ENCODE measurements at regions not wholly inside any gene's neighbourhood (a gene's known extent, or its start where the extent isn't known, plus 50 kb on each side); places are given as distances from the start of the nearest gene placed in this dataset.

DNA sequence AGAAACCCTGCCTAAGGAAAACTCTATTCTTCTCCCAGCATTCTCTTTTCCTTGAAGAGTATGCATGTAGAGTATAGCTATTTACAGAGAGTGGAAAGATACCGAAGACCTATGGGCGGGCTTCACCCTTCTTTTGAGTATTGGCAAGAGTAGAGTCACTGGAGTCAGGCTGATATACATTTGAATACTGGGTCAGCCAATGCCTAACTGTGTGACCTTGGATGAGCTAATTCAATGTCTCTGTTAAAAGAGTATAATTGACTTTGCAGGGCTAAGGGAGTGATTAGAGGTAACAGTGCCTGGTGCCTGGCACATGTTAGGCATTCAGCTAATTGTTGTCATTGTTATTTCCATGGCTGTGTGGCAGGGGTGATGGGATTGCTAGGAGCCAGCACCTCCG is 75.6 kb downstream of the TUSC7 start:
- TF ChIP-seq ZNF70 (CRISPR knock-in tag; IDR thresholded peaks at IDR 0.05) (no peak), TCF4 (CRISPR knock-in tag; IDR thresholded peaks at IDR 0.05; ENCODE audit: borderline replicate concordance) (no peak), ZFP30 (CRISPR knock-in tag; IDR thresholded peaks at IDR 0.05) (no peak), SNAI2 (CRISPR knock-in tag; IDR thresholded peaks at IDR 0.05) (no peak), OSR1 (CRISPR knock-in tag; IDR thresholded peaks at IDR 0.05) (no peak), PPARA (CRISPR knock-in tag; IDR thresholded peaks at IDR 0.05; ENCODE audit: borderline replicate concordance) (no peak)

Measured in SK-N-SH treated with all-trans-retinoic acid at 6 μM for 48 hours (cell line).